ENCODE measurements at regions not wholly inside any gene's neighbourhood (a gene's known extent, or its start where the extent isn't known, plus 50 kb on each side); places are given as distances from the start of the nearest gene placed in this dataset.

- TF ChIP-seq, protein P1, sequence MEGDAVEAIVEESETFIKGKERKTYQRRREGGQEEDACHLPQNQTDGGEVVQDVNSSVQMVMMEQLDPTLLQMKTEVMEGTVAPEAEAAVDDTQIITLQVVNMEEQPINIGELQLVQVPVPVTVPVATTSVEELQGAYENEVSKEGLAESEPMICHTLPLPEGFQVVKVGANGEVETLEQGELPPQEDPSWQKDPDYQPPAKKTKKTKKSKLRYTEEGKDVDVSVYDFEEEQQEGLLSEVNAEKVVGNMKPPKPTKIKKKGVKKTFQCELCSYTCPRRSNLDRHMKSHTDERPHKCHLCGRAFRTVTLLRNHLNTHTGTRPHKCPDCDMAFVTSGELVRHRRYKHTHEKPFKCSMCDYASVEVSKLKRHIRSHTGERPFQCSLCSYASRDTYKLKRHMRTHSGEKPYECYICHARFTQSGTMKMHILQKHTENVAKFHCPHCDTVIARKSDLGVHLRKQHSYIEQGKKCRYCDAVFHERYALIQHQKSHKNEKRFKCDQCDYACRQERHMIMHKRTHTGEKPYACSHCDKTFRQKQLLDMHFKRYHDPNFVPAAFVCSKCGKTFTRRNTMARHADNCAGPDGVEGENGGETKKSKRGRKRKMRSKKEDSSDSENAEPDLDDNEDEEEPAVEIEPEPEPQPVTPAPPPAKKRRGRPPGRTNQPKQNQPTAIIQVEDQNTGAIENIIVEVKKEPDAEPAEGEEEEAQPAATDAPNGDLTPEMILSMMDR (conservative IDR thresholded peaks at IDR 0.05 in 1 of 2, IDR thresholded peaks at IDR 0.05 in 1 of 2; ENCODE audit: low read depth in 1 of 2, low read length in 2 of 2), result no peak
- TF ChIP-seq EZH2 (IDR thresholded peaks at IDR 0.05; ENCODE audit: low read length, missing control alignments), result no peak
Observed at GRCh38 chr7:25321424-25321823, 93.1 kb upstream of the NPVF start.
